ENCODE measurements at regions not wholly inside any gene's neighbourhood (a gene's known extent, or its start where the extent isn't known, plus 50 kb on each side); places are given as distances from the start of the nearest gene placed in this dataset.

GRCh38 chr18:44135741-44136140 lies 544.9 kb upstream of the SETBP1 start:
- H4K91ac ChIP-seq (ENCODE audit: low read length) = no peak overlapping the region
- H2AK5ac ChIP-seq (ENCODE audit: low read length, severe bottlenecking) = no peak overlapping the region
- no peak overlapping the region for H3K23ac ChIP-seq (ENCODE audit: low read length in 2 of 2)
- no peak overlapping the region for H3K9ac ChIP-seq (ENCODE audit: low read length)
- no peak for DNase-seq
- H3K4me3 ChIP-seq (ENCODE audit: insufficient read depth in 1 of 2, low read depth in 1 of 2, low read length in 2 of 2) = no peak overlapping the region
- H2BK15ac ChIP-seq (ENCODE audit: low read depth, poor library complexity, severe bottlenecking) = no peak overlapping the region
- no peak overlapping the region for H2BK5ac ChIP-seq (ENCODE audit: low read depth, low read length, poor library complexity, severe bottlenecking)
- H2BK120ac ChIP-seq (ENCODE audit: low read depth, low read length) = no peak overlapping the region
- H3K4ac ChIP-seq (ENCODE audit: low read depth in 1 of 2, low read length in 2 of 2) = no peak overlapping the region
- H2AFZ ChIP-seq (ENCODE audit: low read depth, low read length) = no peak overlapping the region
- 96% methylated on average over 4 of the region's 4 CpGs for WGBS
- no peak overlapping the region for H2BK12ac ChIP-seq (ENCODE audit: low read length in 2 of 2)
- no peak overlapping the region for H3K14ac ChIP-seq (ENCODE audit: low read length in 2 of 2)
- no peaks in the 10 kb centered on the region for H3K27me3 ChIP-seq (ENCODE audit: control insufficient read depth in 1 of 2, insufficient read depth in 1 of 2, low read length in 2 of 2)
- H3K79me1 ChIP-seq (replicated peaks; ENCODE audit: low read length, poor library complexity, severe bottlenecking) = no peaks in the 10 kb centered on the region
- no peak overlapping the region for H4K8ac ChIP-seq (ENCODE audit: low read length)
- H3K18ac ChIP-seq (ENCODE audit: low read depth in 1 of 2, low read length in 2 of 2) = no peak overlapping the region
- no peaks in the 10 kb centered on the region for H3K4me1 ChIP-seq (ENCODE audit: control insufficient read depth, insufficient read depth, low read depth, low read length)
- H3K4me2 ChIP-seq (ENCODE audit: low read length, poor library complexity, severe bottlenecking) = no peak overlapping the region
- H3K9me3 ChIP-seq (ENCODE audit: control insufficient read depth, low read length) = peaks cover 4% of the 10 kb centered on the region
- no peaks in the 10 kb centered on the region for H3K36me3 ChIP-seq (ENCODE audit: control insufficient read depth in 1 of 2, insufficient read depth in 2 of 2, low read depth in 1 of 2, low read length in 2 of 2)
- H3K27ac ChIP-seq (ENCODE audit: low read length, poor library complexity, severe bottlenecking) = no peak overlapping the region

- no peak overlapping the region for H3K9ac ChIP-seq (ENCODE audit: low read length)
- no peak overlapping the region for H2AK5ac ChIP-seq (ENCODE audit: low read length, severe bottlenecking)
- no peak overlapping the region for H3K4ac ChIP-seq (ENCODE audit: low read depth in 1 of 2, low read length in 2 of 2)
- H3K4me2 ChIP-seq (ENCODE audit: low read length, poor library complexity, severe bottlenecking) = no peak overlapping the region
- H3K18ac ChIP-seq (ENCODE audit: low read depth in 1 of 2, low read length in 2 of 2) = no peak overlapping the region
- no peak overlapping the region for H4K8ac ChIP-seq (ENCODE audit: low read length)
- no peaks in the 10 kb centered on the region for H3K4me1 ChIP-seq (ENCODE audit: control insufficient read depth, insufficient read depth, low read depth, low read length)
- H2BK12ac ChIP-seq (ENCODE audit: low read length in 2 of 2) = no peak overlapping the region
- no peak overlapping the region for H3K4me3 ChIP-seq (ENCODE audit: insufficient read depth in 1 of 2, low read depth in 1 of 2, low read length in 2 of 2)
- H3K14ac ChIP-seq (ENCODE audit: low read length in 2 of 2) = no peak overlapping the region
- peaks cover 4% of the 10 kb centered on the region for H3K9me3 ChIP-seq (ENCODE audit: control insufficient read depth, low read length)
- DNase-seq = no peak
- no peak overlapping the region for H4K91ac ChIP-seq (ENCODE audit: low read length)
- no peak overlapping the region for H2BK120ac ChIP-seq (ENCODE audit: low read depth, low read length)
- no peak overlapping the region for H2AFZ ChIP-seq (ENCODE audit: low read depth, low read length)
- no peaks in the 10 kb centered on the region for H3K79me1 ChIP-seq (replicated peaks; ENCODE audit: low read length, poor library complexity, severe bottlenecking)
- no peak overlapping the region for H3K27ac ChIP-seq (ENCODE audit: low read length, poor library complexity, severe bottlenecking)
- H3K36me3 ChIP-seq (ENCODE audit: control insufficient read depth in 1 of 2, insufficient read depth in 2 of 2, low read depth in 1 of 2, low read length in 2 of 2) = no peaks in the 10 kb centered on the region
- WGBS = 100% methylated on average over 1 of the region's 1 CpG
- H3K23ac ChIP-seq (ENCODE audit: low read length in 2 of 2) = no peak overlapping the region
- H2BK5ac ChIP-seq (ENCODE audit: low read depth, low read length, poor library complexity, severe bottlenecking) = no peak overlapping the region
- no peaks in the 10 kb centered on the region for H3K27me3 ChIP-seq (ENCODE audit: control insufficient read depth in 1 of 2, insufficient read depth in 1 of 2, low read length in 2 of 2)
- H2BK15ac ChIP-seq (ENCODE audit: low read depth, poor library complexity, severe bottlenecking) = no peak overlapping the region
Observed at GRCh38 chr18:44136326-44136725, 544.4 kb upstream of the SETBP1 start.

- no peak for DNase-seq
Observed at GRCh38 chr18:44143072-44143471, 537.6 kb upstream of the SETBP1 start.

GRCh38 chr18:44149706-44150105 lies 531.0 kb upstream of the SETBP1 start:
- Histone ChIP-seq H2BK120ac (ENCODE audit: low read depth, low read length) (no peak overlapping the region), H2AFZ (ENCODE audit: low read depth, low read length) (no peak overlapping the region), H3K4me2 (ENCODE audit: low read length, poor library complexity, severe bottlenecking) (no peak overlapping the region), H3K27me3 (ENCODE audit: control insufficient read depth in 1 of 2, insufficient read depth in 1 of 2, low read length in 2 of 2) (no peaks in the 10 kb centered on the region), H3K4me1 (ENCODE audit: control insufficient read depth, insufficient read depth, low read depth, low read length) (peaks cover 1% of the 10 kb centered on the region), H3K23ac (ENCODE audit: low read length in 2 of 2) (no peak overlapping the region), H3K4me3 (ENCODE audit: insufficient read depth in 1 of 2, low read depth in 1 of 2, low read length in 2 of 2) (peak overlapping the region in 1 of 2 experiments; percentile 45), H3K18ac (ENCODE audit: low read depth in 1 of 2, low read length in 2 of 2) (no peak overlapping the region), H2BK12ac (ENCODE audit: low read length in 2 of 2) (no peak overlapping the region), H3K9ac (ENCODE audit: low read length) (no peak overlapping the region), H3K36me3 (ENCODE audit: control insufficient read depth in 1 of 2, insufficient read depth in 2 of 2, low read depth in 1 of 2, low read length in 2 of 2) (no peaks in the 10 kb centered on the region), H3K14ac (ENCODE audit: low read length in 2 of 2) (no peak overlapping the region), H3K27ac (ENCODE audit: low read length, poor library complexity, severe bottlenecking) (peak overlapping the region; percentile 11), H2BK5ac (ENCODE audit: low read depth, low read length, poor library complexity, severe bottlenecking) (no peak overlapping the region), H3K9me3 (ENCODE audit: control insufficient read depth, low read length) (no peaks in the 10 kb centered on the region), H2BK15ac (ENCODE audit: low read depth, poor library complexity, severe bottlenecking) (no peak overlapping the region), H4K91ac (ENCODE audit: low read length) (no peak overlapping the region), H3K79me1 (replicated peaks; ENCODE audit: low read length, poor library complexity, severe bottlenecking) (no peaks in the 10 kb centered on the region), H3K4ac (ENCODE audit: low read depth in 1 of 2, low read length in 2 of 2) (no peak overlapping the region), H2AK5ac (ENCODE audit: low read length, severe bottlenecking) (no peak overlapping the region), H4K8ac (ENCODE audit: low read length) (no peak overlapping the region)
- no CpG with 5 or more reads among the region's 1 CpG for WGBS
- DNase-seq = peak; percentile 71

More at GRCh38 chr18:44143072-44143471, 537.6 kb upstream of the SETBP1 start:
- no peak overlapping the region for H3K14ac ChIP-seq (ENCODE audit: low read length in 2 of 2)
- no peaks in the 10 kb centered on the region for H3K9me3 ChIP-seq (ENCODE audit: control insufficient read depth, low read length)
- no peak overlapping the region for H3K4ac ChIP-seq (ENCODE audit: low read depth in 1 of 2, low read length in 2 of 2)
- H3K79me1 ChIP-seq (replicated peaks; ENCODE audit: low read length, poor library complexity, severe bottlenecking) = no peaks in the 10 kb centered on the region
- H2AFZ ChIP-seq (ENCODE audit: low read depth, low read length) = no peak overlapping the region
- no peak overlapping the region for H3K4me3 ChIP-seq (ENCODE audit: insufficient read depth in 1 of 2, low read depth in 1 of 2, low read length in 2 of 2)
- no peak overlapping the region for H4K91ac ChIP-seq (ENCODE audit: low read length)
- no peaks in the 10 kb centered on the region for H3K4me1 ChIP-seq (ENCODE audit: control insufficient read depth, insufficient read depth, low read depth, low read length)
- H2BK120ac ChIP-seq (ENCODE audit: low read depth, low read length) = no peak overlapping the region
- H2BK15ac ChIP-seq (ENCODE audit: low read depth, poor library complexity, severe bottlenecking) = no peak overlapping the region
- no peak overlapping the region for H2BK12ac ChIP-seq (ENCODE audit: low read length in 2 of 2)
- H2AK5ac ChIP-seq (ENCODE audit: low read length, severe bottlenecking) = no peak overlapping the region
- H3K36me3 ChIP-seq (ENCODE audit: control insufficient read depth in 1 of 2, insufficient read depth in 2 of 2, low read depth in 1 of 2, low read length in 2 of 2) = no peaks in the 10 kb centered on the region
- H3K9ac ChIP-seq (ENCODE audit: low read length) = no peak overlapping the region
- H3K23ac ChIP-seq (ENCODE audit: low read length in 2 of 2) = no peak overlapping the region
- H3K4me2 ChIP-seq (ENCODE audit: low read length, poor library complexity, severe bottlenecking) = no peak overlapping the region
- no peaks in the 10 kb centered on the region for H3K27me3 ChIP-seq (ENCODE audit: control insufficient read depth in 1 of 2, insufficient read depth in 1 of 2, low read length in 2 of 2)
- no peak overlapping the region for H2BK5ac ChIP-seq (ENCODE audit: low read depth, low read length, poor library complexity, severe bottlenecking)
- H4K8ac ChIP-seq (ENCODE audit: low read length) = no peak overlapping the region
- no peak overlapping the region for H3K18ac ChIP-seq (ENCODE audit: low read depth in 1 of 2, low read length in 2 of 2)
- H3K27ac ChIP-seq (ENCODE audit: low read length, poor library complexity, severe bottlenecking) = peak overlapping the region; percentile 59
